HepG2 (cell line): ENCODE measurements at regions not wholly inside any gene's neighbourhood (a gene's known extent, or its start where the extent isn't known, plus 50 kb on each side); places are given as distances from the start of the nearest gene placed in this dataset.

Source experiments
- CREB1 ChIP-seq, 2 experiments: fragments of 450-650 bp in 1 of 2; IDR thresholded peaks; 2 replicates each; pipeline ENCODE4 v1.6.1; 2016 to 2017; ENCODE audit warnings: control low read depth in 1 of 2, mild to moderate bottlenecking in 1 of 2, missing compliant biosample characterization in 1 of 2, missing genetic modification characterization in 1 of 2
- EZH2 ChIP-seq: conservative IDR thresholded peaks from 2 replicates; pipeline ENCODE4 v1.6.1; 2012; ENCODE audit warnings: mild to moderate bottlenecking, low read depth, low read length, moderate library complexity
- SRF ChIP-seq: IDR thresholded peaks from 2 replicates; pipeline ENCODE4 v1.6.1; 2011; ENCODE audit warnings: mild to moderate bottlenecking, low read depth, low read length, moderate library complexity
- ZNF138 ChIP-seq: sonication (generic); formaldehyde crosslinking; IDR thresholded peaks from 2 replicates; pipeline ENCODE4 v1.5.0; 2020; ENCODE audit warnings: mild to moderate bottlenecking, low read depth, missing genetic modification reagents
- ZNF205 ChIP-seq: IDR thresholded peaks from 2 replicates; pipeline ENCODE4 v1.6.1; 2018; ENCODE audit warnings: missing biosample characterization, missing genetic modification reagents
- TF ChIP-seq, protein P1 (sequence below): sonication (generic); formaldehyde crosslinking; IDR thresholded peaks from 2 replicates; pipeline ENCODE4 v1.5.0; 2020; ENCODE audit warnings: mild to moderate bottlenecking, missing genetic modification reagents, moderate library complexity
- TF ChIP-seq, protein P2 (sequence below): IDR thresholded peaks from 2 replicates; pipeline ENCODE4 v1.6.1; 2018; ENCODE audit warnings: missing genetic modification reagents, mild to moderate bottlenecking, missing compliant biosample characterization

DNA sequence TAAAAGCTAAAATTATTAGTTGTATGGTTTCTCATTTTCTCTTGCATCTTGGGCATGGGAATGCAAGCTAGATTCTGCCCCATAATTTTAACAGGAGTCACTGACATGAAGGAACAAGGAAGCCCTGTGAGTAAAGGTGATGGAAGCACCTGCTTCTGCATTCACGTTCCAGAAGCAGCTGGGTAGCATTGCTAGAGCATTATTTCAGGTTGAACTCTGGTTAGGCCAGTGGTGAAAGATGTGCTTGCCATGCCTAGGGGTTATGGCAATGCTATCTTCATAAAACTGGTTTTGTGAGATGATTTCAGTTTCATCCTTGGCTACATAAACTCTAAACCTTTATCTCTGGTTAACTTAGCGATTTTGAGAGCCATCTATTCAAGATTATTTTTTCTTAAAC is 151.4 kb downstream of the TFEC start:
- TF ChIP-seq, protein P1, sequence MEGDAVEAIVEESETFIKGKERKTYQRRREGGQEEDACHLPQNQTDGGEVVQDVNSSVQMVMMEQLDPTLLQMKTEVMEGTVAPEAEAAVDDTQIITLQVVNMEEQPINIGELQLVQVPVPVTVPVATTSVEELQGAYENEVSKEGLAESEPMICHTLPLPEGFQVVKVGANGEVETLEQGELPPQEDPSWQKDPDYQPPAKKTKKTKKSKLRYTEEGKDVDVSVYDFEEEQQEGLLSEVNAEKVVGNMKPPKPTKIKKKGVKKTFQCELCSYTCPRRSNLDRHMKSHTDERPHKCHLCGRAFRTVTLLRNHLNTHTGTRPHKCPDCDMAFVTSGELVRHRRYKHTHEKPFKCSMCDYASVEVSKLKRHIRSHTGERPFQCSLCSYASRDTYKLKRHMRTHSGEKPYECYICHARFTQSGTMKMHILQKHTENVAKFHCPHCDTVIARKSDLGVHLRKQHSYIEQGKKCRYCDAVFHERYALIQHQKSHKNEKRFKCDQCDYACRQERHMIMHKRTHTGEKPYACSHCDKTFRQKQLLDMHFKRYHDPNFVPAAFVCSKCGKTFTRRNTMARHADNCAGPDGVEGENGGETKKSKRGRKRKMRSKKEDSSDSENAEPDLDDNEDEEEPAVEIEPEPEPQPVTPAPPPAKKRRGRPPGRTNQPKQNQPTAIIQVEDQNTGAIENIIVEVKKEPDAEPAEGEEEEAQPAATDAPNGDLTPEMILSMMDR (CRISPR knock-in tag) = no peak
- TF ChIP-seq SRF (no peak), ZNF138 (CRISPR knock-in tag) (no peak), ZNF205 (no peak), EZH2 (no peak), CREB1 (IDR thresholded peaks at IDR 0.05) (no peak), CREB1 (CRISPR knock-in tag; IDR thresholded peaks at IDR 0.05) (no peak)
- TF ChIP-seq, protein P2, sequence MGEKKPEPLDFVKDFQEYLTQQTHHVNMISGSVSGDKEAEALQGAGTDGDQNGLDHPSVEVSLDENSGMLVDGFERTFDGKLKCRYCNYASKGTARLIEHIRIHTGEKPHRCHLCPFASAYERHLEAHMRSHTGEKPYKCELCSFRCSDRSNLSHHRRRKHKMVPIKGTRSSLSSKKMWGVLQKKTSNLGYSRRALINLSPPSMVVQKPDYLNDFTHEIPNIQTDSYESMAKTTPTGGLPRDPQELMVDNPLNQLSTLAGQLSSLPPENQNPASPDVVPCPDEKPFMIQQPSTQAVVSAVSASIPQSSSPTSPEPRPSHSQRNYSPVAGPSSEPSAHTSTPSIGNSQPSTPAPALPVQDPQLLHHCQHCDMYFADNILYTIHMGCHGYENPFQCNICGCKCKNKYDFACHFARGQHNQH = no peak
